IPS-18a (cell line): ENCODE measurements at regions not wholly inside any gene's neighbourhood (a gene's known extent, or its start where the extent isn't known, plus 50 kb on each side); places are given as distances from the start of the nearest gene placed in this dataset.
"Not testable (repeated sequence)": the region's sequence is repeated elsewhere in the genome, so short reads cannot be mapped to it uniquely, and the experiment has no call there.

Experiments
- H3K27ac ChIP-seq: one replicate; pipeline ENCODE4 v1.5.1; 2013; ENCODE audit warnings: low read length
- H3K27me3 ChIP-seq: one replicate; pipeline ENCODE4 v1.6.1; 2013; ENCODE audit warnings: mild to moderate bottlenecking, low read length; ENCODE audit not compliant: control insufficient read depth, insufficient read depth
- H3K36me3 ChIP-seq: one replicate; pipeline ENCODE4 v1.6.1; 2013; ENCODE audit warnings: low read depth, low read length; ENCODE audit not compliant: control insufficient read depth
- H3K4me1 ChIP-seq: one replicate; pipeline ENCODE4 v1.6.1; 2013; ENCODE audit warnings: low read depth, low read length; ENCODE audit not compliant: control insufficient read depth
- H3K4me3 ChIP-seq: one replicate; pipeline ENCODE4 v1.5.1; 2013; ENCODE audit warnings: low read length
- H3K9ac ChIP-seq: one replicate; pipeline ENCODE4 v1.6.1; 2013; ENCODE audit warnings: mild to moderate bottlenecking, low read length, moderate library complexity
- H3K9me3 ChIP-seq: one replicate; pipeline ENCODE4 v1.6.1; 2013; ENCODE audit warnings: low read depth, low read length; ENCODE audit not compliant: control insufficient read depth

DNA sequence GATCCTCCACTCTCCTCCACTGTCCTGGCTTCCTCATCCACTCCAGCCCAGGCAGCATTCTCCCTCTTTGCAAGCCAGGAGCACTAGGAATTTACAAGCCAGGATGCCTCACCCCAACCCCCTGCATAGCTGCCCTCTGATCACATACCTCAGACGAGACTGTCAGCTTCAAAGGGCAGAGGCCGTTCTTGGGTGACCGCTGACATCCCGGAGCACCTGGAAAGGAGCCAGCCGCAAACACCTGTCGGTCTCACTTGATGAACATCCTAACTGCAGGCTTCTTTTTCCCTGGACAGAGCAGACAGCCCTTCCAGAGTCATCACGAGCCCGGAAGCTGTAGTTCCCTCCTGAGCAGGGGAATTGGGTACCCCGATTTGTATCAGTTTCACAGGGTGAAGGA lies 451.3 kb upstream of the B3GAT1 start:
- Histone ChIP-seq H3K27ac (no peak overlapping the region), H3K9ac (no peak overlapping the region), H3K36me3 (no peaks in the 10 kb centered on the region), H3K4me3 (no peak overlapping the region), H3K4me1 (no peaks in the 10 kb centered on the region), H3K27me3 (peaks cover 5% of the 10 kb centered on the region), H3K9me3 (no peaks in the 10 kb centered on the region)

GRCh38 chr11:134862587-134863195 lies 450.6 kb upstream of the B3GAT1 start:
- Histone ChIP-seq H3K4me3 (no peak overlapping the region), H3K4me1 (no peaks in the 10 kb centered on the region), H3K9me3 (no peaks in the 10 kb centered on the region), H3K27ac (no peak overlapping the region), H3K27me3 (no peaks in the 10 kb centered on the region), H3K9ac (no peak overlapping the region), H3K36me3 (no peaks in the 10 kb centered on the region)

- no peaks in the 10 kb centered on the region for H3K4me1 ChIP-seq
- no peak overlapping the region for H3K4me3 ChIP-seq
These were observed 450.1 kb upstream of the B3GAT1 start for GRCh38 chr11:134862105-134862502.

GRCh38 chr11:134861490-134862104 lies 449.6 kb upstream of the B3GAT1 start:
- Histone ChIP-seq H3K27ac (no peak overlapping the region), H3K4me1 (no peaks in the 10 kb centered on the region), H3K9ac (no peak overlapping the region), H3K27me3 (no peaks in the 10 kb centered on the region), H3K9me3 (no peaks in the 10 kb centered on the region), H3K4me3 (no peak overlapping the region), H3K36me3 (no peaks in the 10 kb centered on the region)

More at GRCh38 chr11:134862105-134862502, 450.1 kb upstream of the B3GAT1 start:
- no peak overlapping the region for H3K27ac ChIP-seq
- H3K27me3 ChIP-seq: no peaks in the 10 kb centered on the region
- H3K9me3 ChIP-seq: no peaks in the 10 kb centered on the region
- no peak overlapping the region for H3K9ac ChIP-seq
- no peaks in the 10 kb centered on the region for H3K36me3 ChIP-seq

GRCh38 chr11:134858783-134859480 lies 446.9 kb upstream of the B3GAT1 start:
- Histone ChIP-seq H3K9me3 (no peaks in the 10 kb centered on the region), H3K4me1 (no peaks in the 10 kb centered on the region), H3K36me3 (no peaks in the 10 kb centered on the region), H3K27me3 (no peaks in the 10 kb centered on the region), H3K9ac (no peak overlapping the region), H3K4me3 (no peak overlapping the region), H3K27ac (no peak overlapping the region)

DNA sequence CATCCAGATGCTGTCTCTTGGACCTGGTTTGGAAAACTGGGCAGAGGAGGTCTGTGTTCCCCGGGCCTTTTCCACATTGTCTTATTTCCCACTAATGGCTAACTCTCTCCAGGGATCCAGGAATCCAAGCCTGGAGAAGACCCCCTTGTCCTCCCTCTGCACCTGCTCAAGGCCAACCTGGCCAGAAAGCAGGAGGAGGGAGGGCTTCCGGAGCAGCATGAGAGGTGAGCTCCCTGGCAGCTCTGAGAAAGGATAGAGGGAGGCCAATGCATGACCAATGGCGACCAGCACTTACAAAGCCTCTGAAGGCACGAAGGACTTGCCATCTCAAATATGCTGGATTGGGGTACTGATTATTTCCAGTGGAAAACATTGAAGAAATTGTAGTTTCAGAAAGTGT lies 445.0 kb upstream of the B3GAT1 start:
- no peaks in the 10 kb centered on the region for H3K36me3 ChIP-seq
- H3K27ac ChIP-seq: no peak overlapping the region
- no peak overlapping the region for H3K9ac ChIP-seq
- H3K27me3 ChIP-seq: no peaks in the 10 kb centered on the region
- no peak overlapping the region for H3K4me3 ChIP-seq
- H3K9me3 ChIP-seq: no peaks in the 10 kb centered on the region
- H3K4me1 ChIP-seq: no peaks in the 10 kb centered on the region

DNA sequence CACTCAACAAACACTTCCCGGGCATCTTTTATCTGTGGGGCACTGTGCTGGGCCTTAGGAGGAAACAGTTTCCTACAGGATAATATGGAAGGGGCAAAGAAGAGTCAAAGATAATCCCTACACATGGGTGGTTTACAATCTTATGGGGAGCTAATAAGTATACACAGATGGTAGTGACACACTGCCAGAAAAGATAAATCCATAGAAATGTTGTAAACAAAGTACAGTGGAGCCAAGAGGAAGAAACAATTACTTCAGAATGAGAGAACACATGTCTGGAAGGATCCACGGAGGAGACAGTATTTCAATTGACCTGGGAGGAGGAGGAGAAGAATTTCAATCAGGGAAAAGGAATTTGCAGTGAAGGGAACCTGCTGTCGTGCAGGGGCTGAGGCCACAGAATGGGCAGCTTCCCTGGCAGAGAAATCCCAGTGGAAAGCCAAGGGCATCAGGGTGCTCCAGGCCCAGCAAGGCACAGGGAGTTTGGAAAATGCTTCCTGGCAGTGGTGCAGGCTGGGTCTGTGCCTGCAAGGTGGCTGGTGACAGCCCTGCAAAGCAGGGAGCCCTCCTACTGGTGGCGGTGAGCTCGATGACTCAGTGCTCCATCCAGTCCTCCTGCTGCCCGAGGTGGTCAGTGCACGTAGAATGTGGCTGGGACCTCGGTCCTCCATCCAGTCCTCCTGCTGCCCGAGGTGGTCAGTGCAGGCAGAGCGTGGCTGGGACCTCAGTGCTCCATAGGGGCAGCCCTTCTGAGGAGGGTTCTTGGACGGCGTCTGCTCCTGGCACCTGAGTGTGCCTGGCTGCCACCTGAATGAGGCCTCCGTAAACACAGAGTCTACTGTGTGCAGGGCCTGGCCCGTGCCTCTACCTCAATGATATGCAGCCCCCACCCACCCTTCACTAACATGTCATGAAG lies 444.3 kb upstream of the B3GAT1 start:
- no peak overlapping the region for H3K4me3 ChIP-seq
- no peak overlapping the region for H3K9ac ChIP-seq
- no peaks in the 10 kb centered on the region for H3K9me3 ChIP-seq
- no peaks in the 10 kb centered on the region for H3K36me3 ChIP-seq
- H3K27ac ChIP-seq: no peak overlapping the region
- H3K4me1 ChIP-seq: peaks cover under 1% of the 10 kb centered on the region
- no peaks in the 10 kb centered on the region for H3K27me3 ChIP-seq

- no peaks in the 10 kb centered on the region for H3K36me3 ChIP-seq
- H3K27me3 ChIP-seq: no peaks in the 10 kb centered on the region
- H3K4me3 ChIP-seq: no peak overlapping the region
- no peak overlapping the region for H3K9ac ChIP-seq
- H3K4me1 ChIP-seq: peaks cover 7% of the 10 kb centered on the region
- no peak overlapping the region for H3K27ac ChIP-seq
- H3K9me3 ChIP-seq: no peaks in the 10 kb centered on the region
These were observed 442.2 kb upstream of the B3GAT1 start for GRCh38 chr11:134853992-134854991.

- H3K9me3 ChIP-seq, H3K9ac ChIP-seq, H3K4me3 ChIP-seq, H3K27me3 ChIP-seq, H3K27ac ChIP-seq, H3K4me1 ChIP-seq, H3K36me3 ChIP-seq: not testable (repeated sequence)
These were observed 439.6 kb upstream of the B3GAT1 start for GRCh38 chr11:134851503-134852224.

- Histone ChIP-seq H3K4me1 (peaks cover 7% of the 10 kb centered on the region), H3K36me3 (no peaks in the 10 kb centered on the region), H3K9ac (no peak overlapping the region), H3K27ac (no peak overlapping the region), H3K9me3 (no peaks in the 10 kb centered on the region), H3K27me3 (no peaks in the 10 kb centered on the region), H3K4me3 (no peak overlapping the region)
These were observed 438.5 kb upstream of the B3GAT1 start for GRCh38 chr11:134850566-134850965.
